Inflammatory macrophage treated with lipopolysaccharide for 4 hours (primary cell): ENCODE measurements at regions not wholly inside any gene's neighbourhood (a gene's known extent, or its start where the extent isn't known, plus 50 kb on each side); places are given as distances from the start of the nearest gene placed in this dataset.

Source experiments
- DNase-seq: peaks from one replicate; pipeline ENCODE4 v3.0.0-alpha.2; 2020

- DNase-seq, result no peak
Measured at GRCh38 chr13:21319869-21320641, 139.0 kb downstream of the ZDHHC20 start.

DNA sequence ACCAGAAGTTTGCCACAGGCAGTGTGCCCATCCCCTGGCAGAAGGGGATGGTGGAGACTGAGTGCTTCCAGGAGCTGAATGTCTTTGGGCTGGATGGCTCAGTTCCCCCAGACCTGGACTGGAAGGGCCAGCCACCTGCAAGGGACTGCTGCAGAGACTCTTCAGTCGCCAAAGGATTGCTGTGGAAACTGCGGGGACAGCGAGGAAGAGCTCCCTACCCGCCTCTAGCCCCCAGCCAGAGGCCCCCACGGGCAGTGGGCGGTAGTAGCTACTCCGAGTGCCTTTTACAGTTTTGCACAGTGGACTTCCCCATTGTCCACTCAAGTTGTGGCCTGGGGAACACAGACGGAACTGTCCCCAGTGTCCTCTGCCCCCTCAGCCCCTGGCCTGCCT lies 138.5 kb downstream of the ZDHHC20 start:
- DNase-seq, result no peak

DNA sequence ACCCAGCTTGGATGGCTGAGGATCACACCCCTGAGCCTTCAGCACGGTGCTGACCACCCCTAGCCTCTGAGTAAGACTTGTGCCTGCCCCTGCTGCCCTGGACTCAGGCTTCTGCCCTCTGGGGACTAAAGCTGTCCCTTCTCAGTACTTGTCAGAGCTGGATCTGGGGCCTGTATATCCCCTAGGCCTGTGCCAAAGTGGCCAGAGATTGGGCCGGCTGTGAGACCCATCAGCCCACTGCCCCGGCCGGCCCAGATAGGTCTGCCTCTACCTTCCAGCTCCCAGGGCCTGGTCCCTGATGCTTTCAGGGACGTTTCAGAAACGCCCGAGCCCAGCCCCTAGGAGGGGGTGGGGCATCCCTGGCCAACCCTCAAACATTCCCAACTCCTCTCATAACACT lies 137.8 kb downstream of the ZDHHC20 start:
- no peak for DNase-seq

- DNase-seq, result no peak
Measured at GRCh38 chr13:21322327-21322965, 136.7 kb downstream of the ZDHHC20 start.
